Right ventricle myocardium inferior (tissue), 1 donor: ENCODE measurements at regions not wholly inside any gene's neighbourhood (a gene's known extent, or its start where the extent isn't known, plus 50 kb on each side); places are given as distances from the start of the nearest gene placed in this dataset.
"Not testable (repeated sequence)": the region's sequence is repeated elsewhere in the genome, so short reads cannot be mapped to it uniquely, and the experiment has no call there.

Experiments used
- ATAC-seq: fragments of 200-7000 bp; cut with Tn5 transposase; one replicate; pipeline ENCODE4 v1.9.1; 2020; ENCODE audit warnings: mild to moderate bottlenecking, moderate library complexity
- DNase-seq: peaks from one replicate; pipeline ENCODE4 v3.0.0; 2021; ENCODE audit errors: missing footprints
- intact Hi-C: fragments of 100-400 bp; cut with DNase I; formaldehyde crosslinking; loops from one replicate; pipeline ENCODE4 v1.11.0; 2022
- donor health status: DM: no; HTN: yes; CAD: no; lungs with severe emphysema.

- no peak for ATAC-seq
- intact Hi-C loops = no loop called here
- no peak for DNase-seq
Measured at GRCh38 chrX:98231003-98231402, 1347.3 kb downstream of the RPA4 start.

GRCh38 chrX:98240061-98240460 is 1356.4 kb downstream of the RPA4 start:
- DNase-seq, ATAC-seq, intact Hi-C loops: not testable (repeated sequence)

DNA sequence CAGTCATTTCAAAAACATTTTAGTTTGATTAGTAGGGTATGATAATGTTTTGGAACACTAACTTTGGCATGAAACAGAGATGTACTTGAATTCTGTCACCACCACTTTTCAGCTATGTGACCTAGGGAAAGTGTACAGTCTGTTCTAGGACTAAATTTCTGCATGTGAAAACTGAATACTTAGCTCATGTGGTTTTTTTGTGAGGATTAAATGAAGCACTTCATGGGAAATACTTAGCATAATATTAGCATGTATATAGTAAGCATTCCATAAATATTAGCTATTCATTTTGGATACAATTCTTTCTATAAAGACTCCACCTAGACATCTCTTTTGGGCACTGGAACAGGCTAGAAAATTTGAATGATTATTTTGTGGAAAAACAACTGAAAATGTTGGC is 1379.4 kb downstream of the RPA4 start:
- intact Hi-C loops = no loop called here
- no peak for DNase-seq
- ATAC-seq = no peak

DNA sequence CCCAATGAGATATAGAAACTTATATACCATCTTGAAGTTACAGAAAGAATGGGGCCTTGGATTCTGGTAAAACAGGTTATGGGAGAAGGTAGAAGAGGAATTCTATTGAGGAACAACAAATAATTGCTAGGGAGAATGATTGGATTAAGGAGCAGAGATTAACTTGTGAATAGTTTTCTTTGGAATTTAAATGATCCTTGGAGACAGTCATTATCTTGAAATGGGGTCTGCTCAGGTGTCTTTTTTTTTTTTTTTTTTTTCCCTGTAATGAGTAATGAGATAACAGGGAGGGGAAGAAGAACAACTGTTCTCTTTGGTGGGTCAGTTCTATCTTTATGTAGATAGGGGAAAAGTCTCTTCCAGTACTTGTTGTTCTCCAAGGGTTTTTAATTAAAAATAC is 1406.0 kb downstream of the RPA4 start:
- DNase-seq (no peak), ATAC-seq (no peak)
- intact Hi-C loops = no loop called here

GRCh38 chrX:98294310-98294709 is 1410.6 kb downstream of the RPA4 start:
- ATAC-seq = no peak
- intact Hi-C loops = no loop called here
- no peak for DNase-seq

DNA sequence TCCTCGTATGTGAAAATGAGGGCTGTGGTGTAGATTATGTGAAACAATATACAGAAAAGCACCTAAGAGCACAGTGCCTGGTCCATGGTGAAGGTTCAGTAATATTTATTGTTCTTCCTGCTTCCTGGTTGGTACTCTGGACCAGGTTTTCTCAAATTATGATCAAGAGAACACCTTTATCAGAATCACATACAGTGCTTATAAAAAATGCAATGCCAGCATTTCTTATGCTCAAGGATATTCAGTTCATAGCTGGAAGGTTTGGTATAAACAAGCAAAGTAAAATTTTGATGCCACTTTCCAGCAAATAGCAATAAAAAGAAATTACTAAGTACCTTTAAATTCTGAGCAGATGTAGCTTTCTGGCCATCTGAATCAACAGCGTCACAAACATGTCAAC is 1412.4 kb downstream of the RPA4 start:
- ATAC-seq = no peak
- intact Hi-C loops = no loop called here

DNA sequence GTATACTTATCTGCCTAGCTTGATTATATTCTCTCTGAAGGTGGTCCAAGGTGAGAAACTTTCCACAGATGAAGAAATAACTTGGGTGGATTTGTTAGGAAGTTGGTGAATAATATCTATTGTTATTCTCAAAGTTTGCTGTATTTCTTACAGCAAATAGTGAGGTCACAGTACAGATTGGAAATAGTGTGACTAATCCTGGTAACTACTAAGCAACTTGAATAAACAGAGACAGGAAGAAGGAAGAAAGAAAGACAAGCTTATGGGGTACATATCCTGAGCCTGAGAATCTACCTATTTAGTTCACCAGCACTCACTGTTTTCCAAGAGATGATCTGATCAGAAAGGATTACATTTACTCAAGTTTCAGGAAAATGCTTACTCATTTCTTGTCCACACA is 1416.1 kb downstream of the RPA4 start:
- ATAC-seq (no peak), DNase-seq (no peak)
- intact Hi-C loops = no loop called here

More for the DNA sequence above, 1412.4 kb downstream of the RPA4 start:
- no peak for DNase-seq

DNA sequence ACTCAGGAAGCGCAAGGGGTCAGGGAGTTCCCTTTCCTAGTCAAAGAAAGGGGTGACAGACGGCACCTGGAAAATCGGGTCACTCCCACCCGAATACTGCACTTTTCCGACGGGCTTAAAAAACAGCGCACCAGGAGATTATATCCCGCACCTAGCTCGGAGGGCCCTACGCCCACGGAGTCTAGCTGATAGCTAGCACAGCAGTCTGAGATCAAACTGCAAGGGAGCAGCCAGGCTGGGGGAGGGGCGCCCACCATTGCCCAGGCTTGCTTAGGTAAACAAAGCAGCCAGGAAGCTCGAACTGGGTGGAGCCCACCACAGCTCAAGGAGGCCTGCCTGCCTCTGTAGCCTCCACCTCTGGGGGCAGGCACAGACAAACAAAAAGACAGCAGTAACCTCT is 1416.8 kb downstream of the RPA4 start:
- intact Hi-C loops, ATAC-seq, DNase-seq: not testable (repeated sequence)

- ATAC-seq (no peak), DNase-seq (no peak)
- intact Hi-C loops = no loop called here
Measured at GRCh38 chrX:98331407-98331806, 1447.7 kb downstream of the RPA4 start.

DNA sequence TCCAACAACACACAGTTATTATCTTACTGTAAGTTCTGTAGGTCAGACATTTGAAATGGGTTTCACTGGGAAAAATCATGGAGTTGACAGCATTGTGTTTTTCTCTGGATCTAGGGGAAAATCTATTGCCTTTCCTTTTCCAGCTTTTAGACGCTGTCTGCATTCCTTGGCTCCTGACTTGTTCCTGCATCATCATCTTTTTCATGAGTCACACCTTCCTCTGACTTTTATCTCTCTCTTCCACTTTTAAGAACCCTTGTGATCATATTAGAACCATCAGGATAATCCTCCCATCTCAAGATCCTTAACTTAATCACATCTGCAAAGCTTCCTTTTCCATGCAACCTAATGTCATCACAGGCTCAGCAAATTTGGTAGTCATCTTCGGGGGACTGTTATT is 1454.8 kb downstream of the RPA4 start:
- no peak for DNase-seq
- no peak for ATAC-seq
- intact Hi-C loops = no loop called here

GRCh38 chrX:98350940-98351339 is 1467.2 kb downstream of the RPA4 start:
- intact Hi-C loops = no loop called here
- ATAC-seq (no peak), DNase-seq (no peak)

GRCh38 chrX:98357146-98357545 is 1473.4 kb downstream of the RPA4 start:
- no peak for DNase-seq
- ATAC-seq = no peak
- intact Hi-C loops = no loop called here

- DNase-seq (no peak), ATAC-seq (no peak)
- intact Hi-C loops = no loop called here
Measured at GRCh38 chrX:98362630-98363029, 1478.9 kb downstream of the RPA4 start.

DNA sequence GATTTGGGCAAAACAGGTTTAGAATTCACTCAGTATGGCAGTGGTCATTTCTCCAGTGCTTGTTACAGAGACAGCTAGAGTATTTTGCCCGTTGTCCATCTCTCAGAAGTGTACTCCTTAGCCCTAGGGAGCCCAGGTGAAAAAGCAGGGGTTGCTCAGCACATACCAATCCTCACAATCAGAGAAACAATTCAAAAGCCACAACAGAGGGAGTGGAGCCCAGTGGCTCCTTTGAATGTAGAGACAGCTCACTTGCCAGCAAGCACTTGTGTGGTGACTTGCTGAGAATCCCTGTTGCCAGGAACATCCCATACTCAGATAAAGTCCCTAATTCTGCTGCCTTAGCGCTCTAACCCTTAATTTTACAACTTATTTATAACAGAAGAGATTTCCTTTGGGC is 1488.3 kb downstream of the RPA4 start:
- ATAC-seq (no peak), DNase-seq (no peak)
- intact Hi-C loops = no loop called here

DNA sequence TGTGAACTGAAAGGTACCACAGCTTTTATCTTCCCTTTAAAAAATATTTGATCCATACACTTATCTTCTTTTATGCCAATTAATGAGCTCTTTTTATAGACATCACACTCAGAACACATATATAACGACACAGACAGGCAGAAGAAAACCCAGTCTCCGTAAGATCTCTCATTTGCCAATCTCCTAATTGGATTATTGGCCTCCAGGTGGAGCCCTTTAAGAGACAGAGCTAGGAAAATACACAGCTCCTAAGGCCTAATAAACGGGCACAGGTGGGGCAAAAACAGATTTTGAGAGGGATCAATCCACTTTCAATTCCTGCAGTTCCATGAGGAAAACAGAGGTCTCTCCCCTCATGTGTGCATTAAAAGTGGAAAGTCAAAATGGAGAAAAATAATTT is 1495.4 kb downstream of the RPA4 start:
- DNase-seq (no peak), ATAC-seq (no peak)
- intact Hi-C loops = no loop called here

- no peak for ATAC-seq
- DNase-seq = no peak
- intact Hi-C loops = no loop called here
Measured at GRCh38 chrX:98380106-98380505, 1496.4 kb downstream of the RPA4 start.

- DNase-seq = no peak
- intact Hi-C loops = no loop called here
- ATAC-seq = no peak
Measured at GRCh38 chrX:98380556-98380955, 1496.8 kb downstream of the RPA4 start.

GRCh38 chrX:98398542-98398941 is 1514.8 kb downstream of the RPA4 start:
- DNase-seq = no peak
- no peak for ATAC-seq
- intact Hi-C loops = no loop called here

- intact Hi-C loops = no loop called here
- DNase-seq (no peak), ATAC-seq (no peak)
Measured at GRCh38 chrX:98405376-98405775, 1521.7 kb downstream of the RPA4 start.

DNA sequence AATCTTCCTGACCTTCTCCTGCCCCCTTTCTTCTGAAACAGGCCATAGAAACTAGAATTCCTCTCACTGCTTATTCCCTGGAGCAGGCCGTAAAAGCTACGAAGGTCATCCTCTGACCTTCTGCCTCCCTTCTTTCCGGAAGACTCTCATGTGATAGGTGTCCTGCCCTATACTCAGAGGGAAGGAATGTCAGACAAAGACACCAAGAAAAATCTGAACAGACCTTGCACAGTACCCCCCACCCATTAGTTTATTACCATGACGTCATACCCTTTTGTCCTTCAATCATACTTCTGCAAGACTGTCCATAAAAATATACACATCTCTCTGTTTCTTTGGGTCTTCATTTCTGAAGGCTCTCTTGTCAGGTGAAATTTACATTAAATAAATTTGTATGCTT is 1523.9 kb downstream of the RPA4 start:
- DNase-seq (no peak), ATAC-seq (no peak)
- intact Hi-C loops = no loop called here

GRCh38 chrX:98409867-98410266 is 1526.2 kb downstream of the RPA4 start:
- ATAC-seq = no peak
- no peak for DNase-seq
- intact Hi-C loops = no loop called here

DNA sequence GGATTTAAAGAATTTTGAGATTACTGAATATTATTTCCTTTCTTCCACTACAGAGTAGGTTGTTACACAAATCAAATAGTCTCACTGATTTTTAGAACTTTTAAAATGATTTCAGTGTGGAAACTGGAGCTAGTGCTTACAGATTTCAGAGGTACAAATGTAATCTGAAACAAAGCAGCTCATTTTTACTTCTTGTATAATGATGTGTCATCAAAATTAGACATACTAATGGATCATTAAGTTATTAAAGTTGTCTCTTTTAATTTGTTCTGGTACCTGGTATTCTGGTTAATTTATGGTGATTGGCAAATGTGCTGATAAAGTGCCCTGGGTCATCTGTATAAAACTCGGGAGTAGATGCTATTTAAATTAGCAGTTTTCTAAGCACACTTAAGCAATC is 1528.3 kb downstream of the RPA4 start:
- intact Hi-C loops = no loop called here
- DNase-seq (no peak), ATAC-seq (no peak)
